ENCODE measurements at regions not wholly inside any gene's neighbourhood (a gene's known extent, or its start where the extent isn't known, plus 50 kb on each side); places are given as distances from the start of the nearest gene placed in this dataset.

- H3K36me3 Mint-ChIP-seq (ENCODE audit: low read depth) = no peaks in the 10 kb centered on the region
- intact Hi-C loops (cut with DNase I, micrococcal nuclease) = loop anchor here (2.0 to 10.0 kb wide), 4 partner anchors 15 to 1035 kb away; partner anchors contain the start of gene ZNF518B (in 1 of the 2)
- peaks cover 35% of the 10 kb centered on the region for H3K4me1 Mint-ChIP-seq
- ChIA-PET POLR2A (no interaction called here), CTCF (no interaction called here)
- no peak for DNase-seq
- H3K4me3 Mint-ChIP-seq = no peak overlapping the region
- no peaks in the 10 kb centered on the region for H3K9me3 Mint-ChIP-seq (ENCODE audit: low read depth)
- H3K27ac Mint-ChIP-seq = no peak overlapping the region
- ATAC-seq = peak; percentile 50
- no peaks in the 10 kb centered on the region for H3K27me3 Mint-ChIP-seq
Measured at GRCh38 chr4:11489453-11490083, 60.9 kb upstream of the HS3ST1 start.

GRCh38 chr4:11488657-11489452, 60.2 kb upstream of the HS3ST1 start:
- peak; percentile 5 for DNase-seq
- no peaks in the 10 kb centered on the region for H3K9me3 Mint-ChIP-seq (ENCODE audit: low read depth)
- H3K4me3 Mint-ChIP-seq = no peak overlapping the region
- ATAC-seq = peak; percentile 74
- ChIA-PET CTCF (interaction anchor here (0.8 to 1.5 kb wide), 2 partner anchors 17 to 595 kb away, joined by 3 read pairs; no protein-coding TSS in a partner anchor), POLR2A (no interaction called here)
- no peaks in the 10 kb centered on the region for H3K27me3 Mint-ChIP-seq
- no peaks in the 10 kb centered on the region for H3K36me3 Mint-ChIP-seq (ENCODE audit: low read depth)
- intact Hi-C loops (cut with DNase I, micrococcal nuclease) = loop anchor here (2.0 to 10.0 kb wide), 4 partner anchors 16 to 1034 kb away; partner anchors contain the start of gene ZNF518B (in 1 of the 2)
- H3K4me1 Mint-ChIP-seq = peaks cover 37% of the 10 kb centered on the region
- peak overlapping the region; percentile 66 for H3K27ac Mint-ChIP-seq

- POLR2A ChIA-PET = no interaction called here
- peaks cover 39% of the 10 kb centered on the region for H3K4me1 Mint-ChIP-seq
- CTCF ChIA-PET = interaction anchor here (0.8 to 1.5 kb wide), 2 partner anchors 18 to 595 kb away, joined by 3 read pairs; no protein-coding TSS in a partner anchor
- H3K4me3 Mint-ChIP-seq = no peak overlapping the region
- intact Hi-C loops (cut with DNase I, micrococcal nuclease) = loop anchor here (2.0 to 10.0 kb wide), 4 partner anchors 17 to 1033 kb away; partner anchors contain the start of gene ZNF518B (in 1 of the 2)
- H3K9me3 Mint-ChIP-seq (ENCODE audit: low read depth) = no peaks in the 10 kb centered on the region
- no peak for DNase-seq
- H3K27ac Mint-ChIP-seq = peak overlapping the region; percentile 66
- H3K27me3 Mint-ChIP-seq = no peaks in the 10 kb centered on the region
- ATAC-seq = peak; percentile 33
- no peaks in the 10 kb centered on the region for H3K36me3 Mint-ChIP-seq (ENCODE audit: low read depth)
Measured at GRCh38 chr4:11487868-11488544, 59.3 kb upstream of the HS3ST1 start.

GRCh38 chr4:11487139-11487538, 58.4 kb upstream of the HS3ST1 start:
- intact Hi-C loops (cut with DNase I, micrococcal nuclease) = loop anchor here in 1 of 2 experiments (10.0 kb wide), 2 partner anchors 752 to 1032 kb away; partner anchors contain the start of gene ZNF518B
- ChIA-PET POLR2A (no interaction called here), CTCF (interaction anchor here (1.5 kb wide), 1 partner anchor 18 kb away, joined by 3 read pairs; no protein-coding TSS in a partner anchor)
- Mint-ChIP-seq H3K27me3 (no peaks in the 10 kb centered on the region), H3K9me3 (ENCODE audit: low read depth) (no peaks in the 10 kb centered on the region), H3K36me3 (ENCODE audit: low read depth) (no peaks in the 10 kb centered on the region), H3K4me1 (peaks cover 45% of the 10 kb centered on the region), H3K27ac (no peak overlapping the region), H3K4me3 (no peak overlapping the region)
- DNase-seq (no peak), ATAC-seq (peak; percentile 43)

GRCh38 chr4:11485926-11486325, 57.2 kb upstream of the HS3ST1 start:
- CTCF ChIA-PET = interaction anchor here (1.1 kb wide), 1 partner anchor 11 kb away, joined by 4 read pairs; no protein-coding TSS in a partner anchor
- Mint-ChIP-seq H3K27ac (no peak overlapping the region), H3K9me3 (ENCODE audit: low read depth) (no peaks in the 10 kb centered on the region), H3K27me3 (no peaks in the 10 kb centered on the region), H3K4me1 (peaks cover 43% of the 10 kb centered on the region), H3K4me3 (no peak overlapping the region), H3K36me3 (ENCODE audit: low read depth) (no peaks in the 10 kb centered on the region)
- DNase-seq = no peak
- POLR2A ChIA-PET = no interaction called here
- intact Hi-C loops (cut with DNase I, micrococcal nuclease) = loop anchor here in 1 of 2 experiments (10.0 kb wide), 2 partner anchors 751 to 1031 kb away; partner anchors contain the start of gene ZNF518B
- ATAC-seq = no peak

- Mint-ChIP-seq H3K27ac (no peak overlapping the region), H3K4me3 (no peak overlapping the region), H3K36me3 (ENCODE audit: low read depth) (no peaks in the 10 kb centered on the region), H3K9me3 (ENCODE audit: low read depth) (no peaks in the 10 kb centered on the region), H3K4me1 (peaks cover 38% of the 10 kb centered on the region), H3K27me3 (no peaks in the 10 kb centered on the region)
- ChIA-PET POLR2A (interaction anchor here (0.6 kb wide), 1 partner anchor 13 kb away, joined by 3 read pairs; no protein-coding TSS in a partner anchor), CTCF (interaction anchor here (1.5 kb wide), 1 partner anchor 20 kb away, joined by 3 read pairs; no protein-coding TSS in a partner anchor)
- intact Hi-C loops (cut with DNase I, micrococcal nuclease) = loop anchor here in 1 of 2 experiments (10.0 kb wide), 2 partner anchors 750 to 1030 kb away; partner anchors contain the start of gene ZNF518B
- DNase-seq (no peak), ATAC-seq (no peak)
Measured at GRCh38 chr4:11484531-11484930, 55.8 kb upstream of the HS3ST1 start.

- intact Hi-C loops (cut with DNase I, micrococcal nuclease) = loop anchor here in 1 of 2 experiments (10.0 kb wide), 2 partner anchors 748 to 1028 kb away; partner anchors contain the start of gene ZNF518B
- Mint-ChIP-seq H3K36me3 (ENCODE audit: low read depth) (peaks cover 2% of the 10 kb centered on the region), H3K9me3 (ENCODE audit: low read depth) (peaks cover 2% of the 10 kb centered on the region), H3K27me3 (no peaks in the 10 kb centered on the region), H3K4me3 (no peak overlapping the region), H3K4me1 (peaks cover 25% of the 10 kb centered on the region), H3K27ac (no peak overlapping the region)
- DNase-seq (peak; percentile 16), ATAC-seq (peak; percentile 47)
- ChIA-PET POLR2A (no interaction called here), CTCF (interaction anchor here (1.2 kb wide), 1 partner anchor 8 kb away, joined by 3 read pairs; no protein-coding TSS in a partner anchor)
Measured at GRCh38 chr4:11483046-11483445, 54.4 kb upstream of the HS3ST1 start.

GRCh38 chr4:11480683-11481082, 52.0 kb upstream of the HS3ST1 start:
- peak; percentile 27 for DNase-seq
- no peaks in the 10 kb centered on the region for H3K27me3 Mint-ChIP-seq
- H3K27ac Mint-ChIP-seq = no peak overlapping the region
- ATAC-seq = peak; percentile 89
- intact Hi-C loops (cut with DNase I, micrococcal nuclease) = loop anchor here in 1 of 2 experiments (10.0 kb wide), 2 partner anchors 746 to 1026 kb away; partner anchors contain the start of gene ZNF518B
- CTCF ChIA-PET = interaction anchor here (0.8 kb wide), 1 partner anchor 1019 kb away, joined by 3 read pairs; no protein-coding TSS in a partner anchor
- H3K9me3 Mint-ChIP-seq (ENCODE audit: low read depth) = peaks cover 6% of the 10 kb centered on the region
- peaks cover 14% of the 10 kb centered on the region for H3K4me1 Mint-ChIP-seq
- H3K4me3 Mint-ChIP-seq = no peak overlapping the region
- H3K36me3 Mint-ChIP-seq (ENCODE audit: low read depth) = peaks cover 5% of the 10 kb centered on the region
- POLR2A ChIA-PET = no interaction called here

All from activated CD4-positive, alpha-beta T cell treated with anti-CD3 and anti-CD28 coated beads for 36 hours (primary cell).